ENCODE measurements at regions not wholly inside any gene's neighbourhood (a gene's known extent, or its start where the extent isn't known, plus 50 kb on each side); places are given as distances from the start of the nearest gene placed in this dataset.

GRCh38 chr1:232223887-232224286 is 406.0 kb downstream of the SIPA1L2 start:
- peaks cover 0 to 13% (median 0%) of the 10 kb centered on the region in 4 donors for H3K4me1 ChIP-seq
- DNase-seq (ENCODE audit: low spot score in 2 of 2), result no peak

GRCh38 chr1:232223183-232223708 is 406.7 kb downstream of the SIPA1L2 start:
- DNase-seq (ENCODE audit: low spot score in 2 of 2), result no peak
- Histone ChIP-seq H3K4me1 (peaks cover 0 to 13% (median 0%) of the 10 kb centered on the region in 4 donors), H3K27ac (no peak overlapping the region), H3K27me3 (no peaks in the 10 kb centered on the region), H3K9me3 (no peaks in the 10 kb centered on the region), H3K4me3 (no peak overlapping the region), H3K36me3 (no peaks in the 10 kb centered on the region)
- 94 to 95% methylated on average over 2 of the region's 2 CpGs for WGBS, 2 donors
- TF ChIP-seq CTCF (IDR thresholded peaks at IDR 0.05), result no peak
- no peak for TF ChIP-seq POLR2A (IDR thresholded peaks at IDR 0.05)
- TF ChIP-seq EP300 (IDR thresholded peaks at IDR 0.05), result no peak

More at GRCh38 chr1:232223887-232224286, 406.0 kb downstream of the SIPA1L2 start:
- Histone ChIP-seq H3K9me3 (no peaks in the 10 kb centered on the region), H3K4me3 (no peak overlapping the region), H3K27ac (no peak overlapping the region), H3K36me3 (no peaks in the 10 kb centered on the region), H3K27me3 (no peaks in the 10 kb centered on the region)
- TF ChIP-seq EP300 (IDR thresholded peaks at IDR 0.05) (no peak), POLR2A (IDR thresholded peaks at IDR 0.05) (no peak), CTCF (IDR thresholded peaks at IDR 0.05) (no peak)
- 86 to 96% methylated on average over 7 of the region's 7 CpGs for WGBS, 2 donors

- H3K4me3 ChIP-seq, result no peak overlapping the region
- no peaks in the 10 kb centered on the region for H3K27me3 ChIP-seq
- peaks cover 0 to 13% (median 0%) of the 10 kb centered on the region in 4 donors for H3K4me1 ChIP-seq
- no peak for DNase-seq (ENCODE audit: low spot score in 2 of 2)
- WGBS, 2 donors, result 96 to 100% methylated on average over 4 of the region's 4 CpGs
- H3K9me3 ChIP-seq, result no peaks in the 10 kb centered on the region
- no peak overlapping the region for H3K27ac ChIP-seq
- no peak for TF ChIP-seq POLR2A (IDR thresholded peaks at IDR 0.05)
- no peak for TF ChIP-seq EP300 (IDR thresholded peaks at IDR 0.05)
- no peak for TF ChIP-seq CTCF (IDR thresholded peaks at IDR 0.05)
- no peaks in the 10 kb centered on the region for H3K36me3 ChIP-seq
These were observed 407.3 kb downstream of the SIPA1L2 start for GRCh38 chr1:232222614-232223013.

GRCh38 chr1:232221802-232222499 is 408.0 kb downstream of the SIPA1L2 start:
- Histone ChIP-seq H3K27me3 (no peaks in the 10 kb centered on the region), H3K4me3 (no peak overlapping the region), H3K4me1 (peaks cover 0 to 7% (median 0%) of the 10 kb centered on the region in 4 donors), H3K9me3 (no peaks in the 10 kb centered on the region), H3K36me3 (no peaks in the 10 kb centered on the region), H3K27ac (no peak overlapping the region)
- no peak for DNase-seq (ENCODE audit: low spot score in 2 of 2)
- no peak for TF ChIP-seq EP300 (IDR thresholded peaks at IDR 0.05)
- TF ChIP-seq CTCF (IDR thresholded peaks at IDR 0.05), result no peak
- TF ChIP-seq POLR2A (IDR thresholded peaks at IDR 0.05), result no peak
- 98 to 99% methylated on average over 3 of the region's 3 CpGs for WGBS, 2 donors
